ENCODE measurements at regions not wholly inside any gene's neighbourhood (a gene's known extent, or its start where the extent isn't known, plus 50 kb on each side); places are given as distances from the start of the nearest gene placed in this dataset.

DNA sequence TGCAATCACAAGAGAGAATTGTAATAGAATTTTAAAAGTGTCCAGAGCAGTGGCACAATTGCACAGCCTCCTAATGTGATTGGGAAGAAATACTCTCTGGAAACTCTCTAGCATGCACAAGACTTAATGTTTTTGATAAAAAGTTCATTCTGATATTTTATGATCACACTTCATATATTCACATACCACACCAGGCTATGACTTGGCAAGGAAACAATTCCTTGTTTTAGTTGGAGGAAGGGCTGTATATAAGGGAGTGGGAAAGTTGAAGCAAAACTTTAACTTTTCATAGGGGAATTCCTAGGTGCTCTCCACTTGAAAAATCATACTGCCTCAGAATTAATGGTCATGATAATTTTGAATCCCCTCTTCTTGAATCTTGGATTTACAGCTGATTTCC is 61.5 kb upstream of the ASB17 start:
- no peak for TF ChIP-seq POLR2A (IDR thresholded peaks at IDR 0.05; ENCODE audit: low read length)
- TF ChIP-seq GATA1 (IDR thresholded peaks at IDR 0.05; ENCODE audit: low read depth, low read length), result no peak
